ENCODE measurements at regions not wholly inside any gene's neighbourhood (a gene's known extent, or its start where the extent isn't known, plus 50 kb on each side); places are given as distances from the start of the nearest gene placed in this dataset.

GRCh38 chr6:145507239-145507638 lies 228.1 kb downstream of the EPM2A start:
- CTCF ChIA-PET: no interaction called here
- no peak overlapping the region for H3K4me3 ChIP-seq (ENCODE audit: low read depth, low read length)
- no peak overlapping the region for H3K27ac ChIP-seq (ENCODE audit: low read depth, low read length)
- no peaks in the 10 kb centered on the region for H3K27me3 ChIP-seq (ENCODE audit: control insufficient read depth, insufficient read depth, low read length)
- POLR2A ChIA-PET: no interaction called here
- no peak for TF ChIP-seq CTCF (IDR thresholded peaks at IDR 0.05; ENCODE audit: low read depth, low read length)
- no peaks in the 10 kb centered on the region for H3K9me3 ChIP-seq (ENCODE audit: control insufficient read depth, insufficient read depth, low read length)
- DNase-seq (ENCODE audit: low read depth, low spot score): no peak

GRCh38 chr6:145508107-145508506 lies 227.2 kb downstream of the EPM2A start:
- TF ChIP-seq CTCF (IDR thresholded peaks at IDR 0.05; ENCODE audit: low read depth, low read length): peak; percentile 39
- POLR2A ChIA-PET: interaction anchor here (0.6 kb wide), 1 partner anchor 232 kb away, joined by 4 read pairs; no protein-coding TSS in a partner anchor

GRCh38 chr6:145517492-145517891 lies 217.8 kb downstream of the EPM2A start:
- POLR2A ChIA-PET: no interaction called here
- CTCF ChIA-PET: interaction anchor here (1.6 kb wide), 1 partner anchor 116 kb away, joined by 3 read pairs; no protein-coding TSS in a partner anchor
- H3K4me3 ChIP-seq (ENCODE audit: low read depth, low read length): no peak overlapping the region
- no peaks in the 10 kb centered on the region for H3K27me3 ChIP-seq (ENCODE audit: control insufficient read depth, insufficient read depth, low read length)
- H3K27ac ChIP-seq (ENCODE audit: low read depth, low read length): no peak overlapping the region
- H3K9me3 ChIP-seq (ENCODE audit: control insufficient read depth, insufficient read depth, low read length): no peaks in the 10 kb centered on the region
- TF ChIP-seq CTCF (IDR thresholded peaks at IDR 0.05; ENCODE audit: low read depth, low read length): no peak
- DNase-seq (ENCODE audit: low read depth, low spot score): no peak

More at GRCh38 chr6:145508107-145508506, 227.2 kb downstream of the EPM2A start:
- CTCF ChIA-PET: no interaction called here
- Histone ChIP-seq H3K27me3 (ENCODE audit: control insufficient read depth, insufficient read depth, low read length) (no peaks in the 10 kb centered on the region), H3K27ac (ENCODE audit: low read depth, low read length) (no peak overlapping the region), H3K9me3 (ENCODE audit: control insufficient read depth, insufficient read depth, low read length) (no peaks in the 10 kb centered on the region), H3K4me3 (ENCODE audit: low read depth, low read length) (no peak overlapping the region)
- DNase-seq (ENCODE audit: low read depth, low spot score): no peak

GRCh38 chr6:145525038-145525437 lies 210.3 kb downstream of the EPM2A start:
- Histone ChIP-seq H3K4me3 (ENCODE audit: low read depth, low read length) (no peak overlapping the region), H3K27me3 (ENCODE audit: control insufficient read depth, insufficient read depth, low read length) (no peaks in the 10 kb centered on the region), H3K27ac (ENCODE audit: low read depth, low read length) (no peak overlapping the region), H3K9me3 (ENCODE audit: control insufficient read depth, insufficient read depth, low read length) (no peaks in the 10 kb centered on the region)
- DNase-seq (ENCODE audit: low read depth, low spot score): no peak
- CTCF ChIA-PET: no interaction called here
- TF ChIP-seq CTCF (IDR thresholded peaks at IDR 0.05; ENCODE audit: low read depth, low read length): no peak
- POLR2A ChIA-PET: no interaction called here

- ChIA-PET POLR2A (no interaction called here), CTCF (no interaction called here)
- TF ChIP-seq CTCF (IDR thresholded peaks at IDR 0.05; ENCODE audit: low read depth, low read length): no peak
- no peak for DNase-seq (ENCODE audit: low read depth, low spot score)
- no peak overlapping the region for H3K27ac ChIP-seq (ENCODE audit: low read depth, low read length)
- H3K9me3 ChIP-seq (ENCODE audit: control insufficient read depth, insufficient read depth, low read length): no peaks in the 10 kb centered on the region
- H3K27me3 ChIP-seq (ENCODE audit: control insufficient read depth, insufficient read depth, low read length): peaks cover 2% of the 10 kb centered on the region
- no peak overlapping the region for H3K4me3 ChIP-seq (ENCODE audit: low read depth, low read length)
Observed at GRCh38 chr6:145529582-145529981, 205.7 kb downstream of the EPM2A start.

Data from AG04450 (cell line).